ENCODE measurements at regions not wholly inside any gene's neighbourhood (a gene's known extent, or its start where the extent isn't known, plus 50 kb on each side); places are given as distances from the start of the nearest gene placed in this dataset.
A peak's percentile ranks its signal among the peaks of the same experiment; 100 is the strongest.

DNA sequence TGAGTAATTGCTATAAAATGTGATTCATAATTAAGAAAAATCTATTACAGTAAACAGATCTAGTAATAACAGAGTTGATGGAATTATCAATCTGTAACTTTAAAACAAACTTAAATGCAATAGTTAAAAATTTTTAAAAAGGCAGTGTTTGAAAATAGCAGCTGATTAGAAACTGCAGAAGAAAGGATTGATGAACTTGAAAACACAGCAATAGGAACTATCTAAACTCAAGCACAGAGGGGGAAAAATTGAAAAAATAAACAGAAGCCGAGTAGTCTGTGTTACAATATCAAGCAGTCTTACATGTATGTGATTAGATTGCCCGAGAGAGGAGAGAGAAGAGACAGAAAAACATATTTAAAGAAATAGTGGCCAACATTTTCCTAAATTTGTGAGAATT is 569.0 kb upstream of the B3GALT2 start:
- H3K9me2 ChIP-seq (ENCODE audit: low read depth, low read length): no peaks in the 10 kb centered on the region
- no peaks in the 10 kb centered on the region for H3K79me2 ChIP-seq (ENCODE audit: insufficient read depth, low read length)
- H3K4me1 ChIP-seq (ENCODE audit: insufficient read depth, low read length, severe bottlenecking): no peaks in the 10 kb centered on the region
- TF ChIP-seq EZH2 (IDR thresholded peaks at IDR 0.05; ENCODE audit: borderline replicate concordance, low read length): no peak
- TF ChIP-seq, protein P1, sequence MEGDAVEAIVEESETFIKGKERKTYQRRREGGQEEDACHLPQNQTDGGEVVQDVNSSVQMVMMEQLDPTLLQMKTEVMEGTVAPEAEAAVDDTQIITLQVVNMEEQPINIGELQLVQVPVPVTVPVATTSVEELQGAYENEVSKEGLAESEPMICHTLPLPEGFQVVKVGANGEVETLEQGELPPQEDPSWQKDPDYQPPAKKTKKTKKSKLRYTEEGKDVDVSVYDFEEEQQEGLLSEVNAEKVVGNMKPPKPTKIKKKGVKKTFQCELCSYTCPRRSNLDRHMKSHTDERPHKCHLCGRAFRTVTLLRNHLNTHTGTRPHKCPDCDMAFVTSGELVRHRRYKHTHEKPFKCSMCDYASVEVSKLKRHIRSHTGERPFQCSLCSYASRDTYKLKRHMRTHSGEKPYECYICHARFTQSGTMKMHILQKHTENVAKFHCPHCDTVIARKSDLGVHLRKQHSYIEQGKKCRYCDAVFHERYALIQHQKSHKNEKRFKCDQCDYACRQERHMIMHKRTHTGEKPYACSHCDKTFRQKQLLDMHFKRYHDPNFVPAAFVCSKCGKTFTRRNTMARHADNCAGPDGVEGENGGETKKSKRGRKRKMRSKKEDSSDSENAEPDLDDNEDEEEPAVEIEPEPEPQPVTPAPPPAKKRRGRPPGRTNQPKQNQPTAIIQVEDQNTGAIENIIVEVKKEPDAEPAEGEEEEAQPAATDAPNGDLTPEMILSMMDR (IDR thresholded peaks at IDR 0.05; ENCODE audit: low read length): no peak
- H3K27me3 ChIP-seq (ENCODE audit: insufficient read depth, low read length): no peaks in the 10 kb centered on the region
- no peaks in the 10 kb centered on the region for H4K20me1 ChIP-seq (ENCODE audit: insufficient read depth, low read length)
- no peak overlapping the region for H2AFZ ChIP-seq (ENCODE audit: low read length)
- H3K36me3 ChIP-seq (ENCODE audit: insufficient read depth, low read length): no peaks in the 10 kb centered on the region
- 0 out of 2 replicates have a peak, but pooled peaks cover 3% of the 10 kb centered on the region for H3K9me3 ChIP-seq (ENCODE audit: low read length)
- H3F3A ChIP-seq (ENCODE audit: insufficient read depth, low read length): no peaks in the 10 kb centered on the region
- H3K9ac ChIP-seq (ENCODE audit: low read length): no peak overlapping the region
- H3K4me2 ChIP-seq (ENCODE audit: low read length): no peak overlapping the region
- no peak overlapping the region for H3K4me3 ChIP-seq (ENCODE audit: low read depth, low read length, poor library complexity, severe bottlenecking)
- H3K27ac ChIP-seq (ENCODE audit: low read depth, low read length, poor library complexity, severe bottlenecking): no peak overlapping the region

DNA sequence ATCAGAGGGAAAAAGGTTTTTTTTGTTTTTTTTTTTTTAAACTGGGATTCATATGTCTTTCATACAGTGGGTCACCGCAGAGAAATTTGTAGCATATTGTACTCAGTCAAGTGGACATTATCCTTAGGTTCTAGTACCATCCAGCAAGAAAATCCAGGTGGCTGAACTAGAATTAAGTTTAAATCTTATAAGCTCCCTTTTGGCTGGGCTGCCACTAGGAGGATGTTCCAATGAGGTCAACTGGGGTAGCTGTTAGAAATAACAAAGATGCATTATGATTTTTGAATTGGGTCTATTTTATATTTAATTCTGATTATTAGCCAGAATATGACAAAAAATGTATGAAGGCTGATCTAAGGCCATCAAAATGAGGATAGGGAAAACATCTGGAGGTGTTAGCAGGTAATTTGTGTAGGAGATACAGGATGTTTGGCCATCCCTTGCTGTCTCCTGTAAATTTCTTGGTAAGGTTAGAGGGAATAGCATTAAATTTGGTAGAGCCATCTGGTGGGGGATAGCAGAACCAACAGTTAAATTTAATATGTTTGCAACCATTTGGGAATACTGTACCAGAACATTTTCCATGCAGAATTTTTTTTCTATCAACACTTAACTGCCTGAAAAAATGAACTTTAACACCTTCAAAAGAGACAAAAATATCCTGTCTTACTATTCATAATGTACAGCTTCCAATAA is 568.5 kb upstream of the B3GALT2 start:
- no peaks in the 10 kb centered on the region for H3K4me1 ChIP-seq (ENCODE audit: insufficient read depth, low read length, severe bottlenecking)
- H3K4me2 ChIP-seq (ENCODE audit: low read length): no peak overlapping the region
- H3K27me3 ChIP-seq (ENCODE audit: insufficient read depth, low read length): no peaks in the 10 kb centered on the region
- H3K9me2 ChIP-seq (ENCODE audit: low read depth, low read length): no peaks in the 10 kb centered on the region
- H3K9me3 ChIP-seq (ENCODE audit: low read length): 0 out of 2 replicates have a peak, but pooled peaks cover 3% of the 10 kb centered on the region
- no peak overlapping the region for H3K9ac ChIP-seq (ENCODE audit: low read length)
- no peak overlapping the region for H3K27ac ChIP-seq (ENCODE audit: low read depth, low read length, poor library complexity, severe bottlenecking)
- H3K79me2 ChIP-seq (ENCODE audit: insufficient read depth, low read length): no peaks in the 10 kb centered on the region
- H4K20me1 ChIP-seq (ENCODE audit: insufficient read depth, low read length): no peaks in the 10 kb centered on the region
- H2AFZ ChIP-seq (ENCODE audit: low read length): no peak overlapping the region
- H3K4me3 ChIP-seq (ENCODE audit: low read depth, low read length, poor library complexity, severe bottlenecking): no peak overlapping the region
- H3K36me3 ChIP-seq (ENCODE audit: insufficient read depth, low read length): no peaks in the 10 kb centered on the region
- no peaks in the 10 kb centered on the region for H3F3A ChIP-seq (ENCODE audit: insufficient read depth, low read length)
- TF ChIP-seq, protein P1 (IDR thresholded peaks at IDR 0.05; ENCODE audit: low read length): peak; percentile 40; the same call in 1 of the 2 replicates
- no peak for TF ChIP-seq EZH2 (IDR thresholded peaks at IDR 0.05; ENCODE audit: borderline replicate concordance, low read length)

DNA sequence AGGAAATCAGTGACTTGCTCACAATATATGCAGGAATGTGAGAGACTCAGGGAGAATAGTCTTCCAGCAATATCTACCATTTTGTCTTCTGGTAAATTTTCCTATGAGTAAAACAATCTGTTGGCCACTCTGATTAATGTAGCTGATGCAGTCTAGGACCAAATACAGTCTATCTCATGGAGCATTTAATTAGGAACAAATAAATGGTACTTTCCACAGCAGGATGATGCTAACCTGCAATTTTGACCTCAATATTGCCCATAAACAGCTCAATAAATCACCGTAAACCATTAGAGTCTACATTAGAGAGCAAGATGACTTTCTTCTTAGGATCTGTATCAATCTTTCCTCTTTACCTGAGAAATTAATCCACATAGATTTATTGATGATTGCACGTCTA is 567.7 kb upstream of the B3GALT2 start:
- no peaks in the 10 kb centered on the region for H3K4me1 ChIP-seq (ENCODE audit: insufficient read depth, low read length, severe bottlenecking)
- no peak overlapping the region for H3K4me3 ChIP-seq (ENCODE audit: low read depth, low read length, poor library complexity, severe bottlenecking)
- no peak overlapping the region for H3K4me2 ChIP-seq (ENCODE audit: low read length)
- H3K9me2 ChIP-seq (ENCODE audit: low read depth, low read length): no peaks in the 10 kb centered on the region
- no peak overlapping the region for H3K27ac ChIP-seq (ENCODE audit: low read depth, low read length, poor library complexity, severe bottlenecking)
- H4K20me1 ChIP-seq (ENCODE audit: insufficient read depth, low read length): no peaks in the 10 kb centered on the region
- no peak overlapping the region for H3K9ac ChIP-seq (ENCODE audit: low read length)
- H3K79me2 ChIP-seq (ENCODE audit: insufficient read depth, low read length): no peaks in the 10 kb centered on the region
- 0 out of 2 replicates have a peak, but pooled peaks cover 3% of the 10 kb centered on the region for H3K9me3 ChIP-seq (ENCODE audit: low read length)
- H2AFZ ChIP-seq (ENCODE audit: low read length): no peak overlapping the region
- no peaks in the 10 kb centered on the region for H3K27me3 ChIP-seq (ENCODE audit: insufficient read depth, low read length)
- no peak for TF ChIP-seq EZH2 (IDR thresholded peaks at IDR 0.05; ENCODE audit: borderline replicate concordance, low read length)
- TF ChIP-seq, protein P1 (IDR thresholded peaks at IDR 0.05; ENCODE audit: low read length): no peak
- H3F3A ChIP-seq (ENCODE audit: insufficient read depth, low read length): no peaks in the 10 kb centered on the region
- H3K36me3 ChIP-seq (ENCODE audit: insufficient read depth, low read length): no peaks in the 10 kb centered on the region
